ENCODE measurements at regions not wholly inside any gene's neighbourhood (a gene's known extent, or its start where the extent isn't known, plus 50 kb on each side); places are given as distances from the start of the nearest gene placed in this dataset.

DNA sequence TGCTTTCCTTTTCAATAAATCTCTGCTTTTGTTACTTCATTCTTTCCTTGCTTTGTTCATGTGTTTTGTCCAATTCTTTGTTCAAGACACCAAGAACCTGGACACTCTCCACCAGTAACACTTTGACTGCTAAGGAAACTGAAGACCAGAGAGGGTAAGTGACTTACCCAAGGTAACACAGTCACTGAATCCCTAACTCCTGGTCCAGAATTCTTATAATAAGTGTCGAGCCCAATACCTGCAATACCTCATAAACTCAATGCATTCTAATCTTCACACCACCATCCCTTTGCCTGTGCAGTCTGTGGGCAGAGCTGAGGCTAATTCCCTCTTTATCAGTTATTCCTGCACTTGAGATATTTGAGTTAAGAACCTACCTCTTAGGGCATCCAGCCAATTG lies 237.8 kb downstream of the UACA start:
- no peak overlapping the region for H3K9ac ChIP-seq (ENCODE audit: low read depth, low read length)
- BruUV-seq (replicated peaks) = no TSS peak
- in situ Hi-C loops (cut with MboI; ENCODE audit: low sequenced_read_pairs) (no loop called here), intact Hi-C loops (cut with micrococcal nuclease) (no loop called here), dilution Hi-C loops (cut with HindIII; ENCODE audit: low sequenced_read_pairs, unreplicated experiment) (no loop called here)
- no peaks in the 10 kb centered on the region for H3K79me1 ChIP-seq (ENCODE audit: low read depth in 1 of 2, low read length in 2 of 2)
- no peak overlapping the region for H2BK5ac ChIP-seq (ENCODE audit: low read depth, low read length, poor library complexity, severe bottlenecking)
- no peak overlapping the region for H4K5ac ChIP-seq (ENCODE audit: low read depth, low read length)
- no peak overlapping the region for H2AK5ac ChIP-seq (ENCODE audit: low read depth, low read length)
- H3K4ac ChIP-seq (ENCODE audit: low read depth, low read length) = no peak overlapping the region
- DNase-seq = no peak
- CTCF ChIA-PET = no interaction called here
- no peak overlapping the region for H2BK120ac ChIP-seq (ENCODE audit: low read depth, low read length)
- H3K14ac ChIP-seq (replicated peaks; ENCODE audit: low read depth, low read length) = no peak overlapping the region
- no peak for ATAC-seq (ENCODE audit: low read depth)
- H3K4me2 ChIP-seq (ENCODE audit: low read depth, low read length) = no peak overlapping the region
- H2AFZ ChIP-seq (replicated peaks; ENCODE audit: low read length, poor library complexity) = no peak overlapping the region
- peaks cover 4% of the 10 kb centered on the region; the same call in 1 of the 2 replicates for H3K9me1 ChIP-seq (ENCODE audit: insufficient read depth, low read length)
- no peaks in the 10 kb centered on the region for H3K36me3 ChIP-seq (ENCODE audit: control insufficient read depth, insufficient read depth, low read length)
- H3K4me1 ChIP-seq (ENCODE audit: control insufficient read depth, insufficient read depth, low read length) = peaks cover 2% of the 10 kb centered on the region; the same call in 1 of the 2 replicates
- H4K91ac ChIP-seq (ENCODE audit: insufficient read depth, low read depth, low read length) = no peak overlapping the region
- TF ChIP-seq RFX5 (IDR thresholded peaks at IDR 0.05; ENCODE audit: low read depth, low read length) (no peak), NFE2L2 (IDR thresholded peaks at IDR 0.05; ENCODE audit: low read depth, low read length) (no peak), MXI1 (IDR thresholded peaks at IDR 0.05; ENCODE audit: borderline replicate concordance, low read depth, low read length) (no peak), MAFK (IDR thresholded peaks at IDR 0.05; ENCODE audit: low read depth, low read length) (no peak)
- TF ChIP-seq, protein P1, sequence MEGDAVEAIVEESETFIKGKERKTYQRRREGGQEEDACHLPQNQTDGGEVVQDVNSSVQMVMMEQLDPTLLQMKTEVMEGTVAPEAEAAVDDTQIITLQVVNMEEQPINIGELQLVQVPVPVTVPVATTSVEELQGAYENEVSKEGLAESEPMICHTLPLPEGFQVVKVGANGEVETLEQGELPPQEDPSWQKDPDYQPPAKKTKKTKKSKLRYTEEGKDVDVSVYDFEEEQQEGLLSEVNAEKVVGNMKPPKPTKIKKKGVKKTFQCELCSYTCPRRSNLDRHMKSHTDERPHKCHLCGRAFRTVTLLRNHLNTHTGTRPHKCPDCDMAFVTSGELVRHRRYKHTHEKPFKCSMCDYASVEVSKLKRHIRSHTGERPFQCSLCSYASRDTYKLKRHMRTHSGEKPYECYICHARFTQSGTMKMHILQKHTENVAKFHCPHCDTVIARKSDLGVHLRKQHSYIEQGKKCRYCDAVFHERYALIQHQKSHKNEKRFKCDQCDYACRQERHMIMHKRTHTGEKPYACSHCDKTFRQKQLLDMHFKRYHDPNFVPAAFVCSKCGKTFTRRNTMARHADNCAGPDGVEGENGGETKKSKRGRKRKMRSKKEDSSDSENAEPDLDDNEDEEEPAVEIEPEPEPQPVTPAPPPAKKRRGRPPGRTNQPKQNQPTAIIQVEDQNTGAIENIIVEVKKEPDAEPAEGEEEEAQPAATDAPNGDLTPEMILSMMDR (conservative IDR thresholded peaks at IDR 0.05; ENCODE audit: low read depth, low read length) = no peak
- H3K4me3 ChIP-seq (ENCODE audit: insufficient read depth, low read depth, low read length) = no peak overlapping the region
- H4K8ac ChIP-seq (ENCODE audit: low read depth in 2 of 2, low read length in 2 of 2) = no peak overlapping the region
- no peak overlapping the region for H3K56ac ChIP-seq (ENCODE audit: extremely low read depth, insufficient read depth, low read length)
- WGBS, 2 experiments (ENCODE audit: extremely low coverage in 2 of 2, insufficient read length in 1 of 2) = no CpG with 5 or more reads among the region's 1 CpG
- H3K27ac ChIP-seq (ENCODE audit: insufficient read depth, low read length) = no peak overlapping the region
- peaks cover 62% of the 10 kb centered on the region for H3K27me3 ChIP-seq (ENCODE audit: control insufficient read depth, insufficient read depth, low read length)
- H2BK15ac ChIP-seq (ENCODE audit: low read depth, low read length) = no peak overlapping the region
- no peaks in the 10 kb centered on the region for H3K9me3 ChIP-seq (ENCODE audit: control insufficient read depth, insufficient read depth, low read length)
- no peaks in the 10 kb centered on the region for H4K20me1 ChIP-seq (ENCODE audit: insufficient read depth, low read length)
- no peak overlapping the region for H3K23ac ChIP-seq (ENCODE audit: low read depth, low read length)
- H3K18ac ChIP-seq (ENCODE audit: low read depth, low read length) = no peak overlapping the region
- no peak overlapping the region for H2BK20ac ChIP-seq (ENCODE audit: low read depth, low read length)
- POLR2A ChIA-PET (ENCODE audit: unreplicated experiment) = no interaction called here
- H2AK9ac ChIP-seq (replicated peaks; ENCODE audit: low read depth, low read length, poor library complexity) = no peak overlapping the region
